ENCODE measurements at regions not wholly inside any gene's neighbourhood (a gene's known extent, or its start where the extent isn't known, plus 50 kb on each side); places are given as distances from the start of the nearest gene placed in this dataset.

- no peak overlapping the region for H3K27ac Mint-ChIP-seq
- POLR2A ChIA-PET, result no interaction called here
- CTCF ChIA-PET, result no interaction called here
- ATAC-seq, result no peak
- no peaks in the 10 kb centered on the region for H3K27me3 Mint-ChIP-seq (ENCODE audit: low read depth)
- DNase-seq, result no peak
- H3K4me1 Mint-ChIP-seq (ENCODE audit: low read depth), result no peaks in the 10 kb centered on the region
- H3K4me3 Mint-ChIP-seq, result no peak overlapping the region
- H3K36me3 Mint-ChIP-seq (ENCODE audit: low read depth), result no peaks in the 10 kb centered on the region
- peaks cover 4% of the 10 kb centered on the region for H3K9me3 Mint-ChIP-seq (ENCODE audit: insufficient read depth)
Observed at GRCh38 chr13:82657471-82657870, 1224.8 kb downstream of the SLITRK1 start.

- ATAC-seq (no peak), DNase-seq (no peak)
- Mint-ChIP-seq H3K27me3 (ENCODE audit: low read depth) (no peaks in the 10 kb centered on the region), H3K4me3 (no peak overlapping the region), H3K4me1 (ENCODE audit: low read depth) (no peaks in the 10 kb centered on the region), H3K9me3 (ENCODE audit: insufficient read depth) (no peaks in the 10 kb centered on the region), H3K36me3 (ENCODE audit: low read depth) (no peaks in the 10 kb centered on the region), H3K27ac (no peak overlapping the region)
- CTCF ChIA-PET, result no interaction called here
- POLR2A ChIA-PET, result no interaction called here
Observed at GRCh38 chr13:82654861-82655855, 1227.1 kb downstream of the SLITRK1 start.

GRCh38 chr13:82654143-82654542, 1228.1 kb downstream of the SLITRK1 start:
- Mint-ChIP-seq H3K9me3 (ENCODE audit: insufficient read depth) (peaks cover 2% of the 10 kb centered on the region), H3K36me3 (ENCODE audit: low read depth) (no peaks in the 10 kb centered on the region), H3K27ac (no peak overlapping the region), H3K4me1 (ENCODE audit: low read depth) (no peaks in the 10 kb centered on the region), H3K4me3 (no peak overlapping the region), H3K27me3 (ENCODE audit: low read depth) (no peaks in the 10 kb centered on the region)
- POLR2A ChIA-PET, result no interaction called here
- ATAC-seq (no peak), DNase-seq (no peak)
- CTCF ChIA-PET, result no interaction called here

GRCh38 chr13:82647540-82647939, 1234.7 kb downstream of the SLITRK1 start:
- Mint-ChIP-seq H3K27me3 (ENCODE audit: low read depth) (no peaks in the 10 kb centered on the region), H3K9me3 (ENCODE audit: insufficient read depth) (peaks cover 5% of the 10 kb centered on the region), H3K27ac (no peak overlapping the region), H3K4me3 (no peak overlapping the region), H3K36me3 (ENCODE audit: low read depth) (no peaks in the 10 kb centered on the region), H3K4me1 (ENCODE audit: low read depth) (no peaks in the 10 kb centered on the region)
- ATAC-seq (no peak), DNase-seq (no peak)
- CTCF ChIA-PET, result no interaction called here
- POLR2A ChIA-PET, result no interaction called here

- Mint-ChIP-seq H3K9me3 (ENCODE audit: insufficient read depth) (no peaks in the 10 kb centered on the region), H3K4me3 (no peak overlapping the region), H3K4me1 (ENCODE audit: low read depth) (no peaks in the 10 kb centered on the region), H3K27me3 (ENCODE audit: low read depth) (no peaks in the 10 kb centered on the region), H3K27ac (no peak overlapping the region), H3K36me3 (ENCODE audit: low read depth) (no peaks in the 10 kb centered on the region)
- ChIA-PET CTCF (no interaction called here), POLR2A (no interaction called here)
- DNase-seq, result no peak
- no peak for ATAC-seq
Observed at GRCh38 chr13:82636119-82636518, 1246.2 kb downstream of the SLITRK1 start.

- no peak for ATAC-seq
- POLR2A ChIA-PET, result no interaction called here
- no peaks in the 10 kb centered on the region for H3K9me3 Mint-ChIP-seq (ENCODE audit: insufficient read depth)
Observed at GRCh38 chr13:82634946-82635345, 1247.3 kb downstream of the SLITRK1 start.

GRCh38 chr13:82627183-82627582, 1255.1 kb downstream of the SLITRK1 start:
- POLR2A ChIA-PET, result no interaction called here
- ATAC-seq, result no peak
- H3K9me3 Mint-ChIP-seq (ENCODE audit: insufficient read depth), result no peaks in the 10 kb centered on the region

More at GRCh38 chr13:82634946-82635345, 1247.3 kb downstream of the SLITRK1 start:
- H3K27ac Mint-ChIP-seq, result no peak overlapping the region
- H3K27me3 Mint-ChIP-seq (ENCODE audit: low read depth), result no peaks in the 10 kb centered on the region
- CTCF ChIA-PET, result no interaction called here
- H3K36me3 Mint-ChIP-seq (ENCODE audit: low read depth), result no peaks in the 10 kb centered on the region
- H3K4me1 Mint-ChIP-seq (ENCODE audit: low read depth), result no peaks in the 10 kb centered on the region
- no peak for DNase-seq
- H3K4me3 Mint-ChIP-seq, result no peak overlapping the region

GRCh38 chr13:82625717-82626116, 1256.6 kb downstream of the SLITRK1 start:
- no peaks in the 10 kb centered on the region for H3K4me1 Mint-ChIP-seq (ENCODE audit: low read depth)
- POLR2A ChIA-PET, result no interaction called here
- no peak overlapping the region for H3K4me3 Mint-ChIP-seq
- no peak for DNase-seq
- no peaks in the 10 kb centered on the region for H3K9me3 Mint-ChIP-seq (ENCODE audit: insufficient read depth)
- H3K36me3 Mint-ChIP-seq (ENCODE audit: low read depth), result no peaks in the 10 kb centered on the region
- H3K27ac Mint-ChIP-seq, result no peak overlapping the region
- H3K27me3 Mint-ChIP-seq (ENCODE audit: low read depth), result no peaks in the 10 kb centered on the region
- CTCF ChIA-PET, result no interaction called here
- no peak for ATAC-seq

More at GRCh38 chr13:82627183-82627582, 1255.1 kb downstream of the SLITRK1 start:
- CTCF ChIA-PET, result no interaction called here
- no peaks in the 10 kb centered on the region for H3K4me1 Mint-ChIP-seq (ENCODE audit: low read depth)
- DNase-seq, result no peak
- no peak overlapping the region for H3K4me3 Mint-ChIP-seq
- H3K27ac Mint-ChIP-seq, result no peak overlapping the region
- H3K27me3 Mint-ChIP-seq (ENCODE audit: low read depth), result no peaks in the 10 kb centered on the region
- H3K36me3 Mint-ChIP-seq (ENCODE audit: low read depth), result no peaks in the 10 kb centered on the region

GRCh38 chr13:82615043-82615442, 1267.2 kb downstream of the SLITRK1 start:
- POLR2A ChIA-PET, result no interaction called here
- peaks cover 15% of the 10 kb centered on the region for H3K9me3 Mint-ChIP-seq (ENCODE audit: insufficient read depth)
- H3K36me3 Mint-ChIP-seq (ENCODE audit: low read depth), result no peaks in the 10 kb centered on the region
- CTCF ChIA-PET, result no interaction called here
- H3K4me3 Mint-ChIP-seq, result no peak overlapping the region
- ATAC-seq (no peak), DNase-seq (no peak)
- no peaks in the 10 kb centered on the region for H3K27me3 Mint-ChIP-seq (ENCODE audit: low read depth)
- no peak overlapping the region for H3K27ac Mint-ChIP-seq
- H3K4me1 Mint-ChIP-seq (ENCODE audit: low read depth), result no peaks in the 10 kb centered on the region

- CTCF ChIA-PET, result no interaction called here
- POLR2A ChIA-PET, result no interaction called here
- no peak for ATAC-seq
- H3K4me3 Mint-ChIP-seq, result no peak overlapping the region
- no peaks in the 10 kb centered on the region for H3K27me3 Mint-ChIP-seq (ENCODE audit: low read depth)
- peaks cover 10% of the 10 kb centered on the region for H3K9me3 Mint-ChIP-seq (ENCODE audit: insufficient read depth)
- no peaks in the 10 kb centered on the region for H3K4me1 Mint-ChIP-seq (ENCODE audit: low read depth)
- DNase-seq, result no peak
- no peak overlapping the region for H3K27ac Mint-ChIP-seq
- no peaks in the 10 kb centered on the region for H3K36me3 Mint-ChIP-seq (ENCODE audit: low read depth)
Observed at GRCh38 chr13:82614086-82614485, 1268.2 kb downstream of the SLITRK1 start.

GRCh38 chr13:82606008-82606407, 1276.3 kb downstream of the SLITRK1 start:
- no peak overlapping the region for H3K4me3 Mint-ChIP-seq
- no peaks in the 10 kb centered on the region for H3K4me1 Mint-ChIP-seq (ENCODE audit: low read depth)
- H3K9me3 Mint-ChIP-seq (ENCODE audit: insufficient read depth), result peaks cover 28% of the 10 kb centered on the region
- H3K27ac Mint-ChIP-seq, result no peak overlapping the region
- no peak for DNase-seq
- H3K27me3 Mint-ChIP-seq (ENCODE audit: low read depth), result no peaks in the 10 kb centered on the region
- no peak for ATAC-seq
- POLR2A ChIA-PET, result no interaction called here
- no peaks in the 10 kb centered on the region for H3K36me3 Mint-ChIP-seq (ENCODE audit: low read depth)
- CTCF ChIA-PET, result no interaction called here

- ChIA-PET POLR2A (no interaction called here), CTCF (no interaction called here)
- H3K4me3 Mint-ChIP-seq, result no peak overlapping the region
- no peaks in the 10 kb centered on the region for H3K27me3 Mint-ChIP-seq (ENCODE audit: low read depth)
- no peaks in the 10 kb centered on the region for H3K36me3 Mint-ChIP-seq (ENCODE audit: low read depth)
- H3K27ac Mint-ChIP-seq, result no peak overlapping the region
- no peaks in the 10 kb centered on the region for H3K4me1 Mint-ChIP-seq (ENCODE audit: low read depth)
- peaks cover 14% of the 10 kb centered on the region for H3K9me3 Mint-ChIP-seq (ENCODE audit: insufficient read depth)
- DNase-seq, result no peak
- ATAC-seq, result no peak
Observed at GRCh38 chr13:82597747-82598146, 1284.5 kb downstream of the SLITRK1 start.

GRCh38 chr13:82593239-82593638, 1289.0 kb downstream of the SLITRK1 start:
- peaks cover 16% of the 10 kb centered on the region for H3K9me3 Mint-ChIP-seq (ENCODE audit: insufficient read depth)
- H3K36me3 Mint-ChIP-seq (ENCODE audit: low read depth), result no peaks in the 10 kb centered on the region
- no peak overlapping the region for H3K27ac Mint-ChIP-seq
- ChIA-PET CTCF (no interaction called here), POLR2A (no interaction called here)
- ATAC-seq (no peak), DNase-seq (no peak)
- H3K27me3 Mint-ChIP-seq (ENCODE audit: low read depth), result no peaks in the 10 kb centered on the region
- H3K4me1 Mint-ChIP-seq (ENCODE audit: low read depth), result no peaks in the 10 kb centered on the region
- H3K4me3 Mint-ChIP-seq, result no peak overlapping the region
